OCI-LY1 (cell line): ENCODE measurements at regions not wholly inside any gene's neighbourhood (a gene's known extent, or its start where the extent isn't known, plus 50 kb on each side); places are given as distances from the start of the nearest gene placed in this dataset.

ENCODE experiments used
- H2AFZ ChIP-seq: fragments of 200-600 bp; sonication (generic), shearing (Covaris generic); 2 replicates; pipeline ENCODE4 v1.6.0; 2014; ENCODE audit warnings: antibody characterized with exemption, mild to moderate bottlenecking, low read length
- H3F3A ChIP-seq: fragments of 200-600 bp; sonication (generic), shearing (Covaris generic); 2 replicates; pipeline ENCODE4 v1.6.0; 2014; ENCODE audit warnings: mild to moderate bottlenecking, antibody characterized with exemption, low read length, moderate library complexity; ENCODE audit not compliant: insufficient read depth
- H3K27ac ChIP-seq: fragments of 200-600 bp; sonication (generic); 2 replicates; pipeline ENCODE4 v1.5.1; 2014; ENCODE audit warnings: low read length, mixed run types, mild to moderate bottlenecking, low read depth; ENCODE audit not compliant: poor library complexity, severe bottlenecking
- H3K27me3 ChIP-seq: fragments of 200-600 bp; sonication (generic); 2 replicates; pipeline ENCODE4 v1.6.0; 2014; ENCODE audit warnings: antibody characterized with exemption, mild to moderate bottlenecking, low read length, moderate library complexity; ENCODE audit not compliant: insufficient read depth
- H3K36me3 ChIP-seq: fragments of 200-600 bp; sonication (generic); 2 replicates; pipeline ENCODE4 v1.6.1; 2014; ENCODE audit warnings: mild to moderate bottlenecking, antibody characterized with exemption, low read length, moderate library complexity, mixed read lengths; ENCODE audit not compliant: insufficient read depth
- H3K4me1 ChIP-seq: fragments of 200-600 bp; sonication (generic); 2 replicates; pipeline ENCODE4 v1.5.1; 2014; ENCODE audit warnings: mild to moderate bottlenecking, low read length, moderate library complexity; ENCODE audit not compliant: insufficient read depth, severe bottlenecking
- H3K4me2 ChIP-seq: fragments of 200-600 bp; sonication (generic), shearing (Covaris generic); 2 replicates; pipeline ENCODE4 v1.6.1; 2014; ENCODE audit warnings: low read length
- H3K4me3 ChIP-seq: fragments of 200-600 bp; sonication (generic); 2 replicates; pipeline ENCODE4 v1.5.1; 2014; ENCODE audit warnings: low read length, low read depth, mild to moderate bottlenecking, mixed read lengths; ENCODE audit not compliant: poor library complexity, severe bottlenecking
- H3K79me2 ChIP-seq: fragments of 200-600 bp; shearing (Covaris generic); 2 replicates; pipeline ENCODE4 v1.6.1; 2016; ENCODE audit warnings: mixed run types, low read length, mixed read lengths; ENCODE audit not compliant: insufficient read depth
- H3K9ac ChIP-seq: fragments of 200-600 bp; sonication (generic), shearing (Covaris generic); 2 replicates; pipeline ENCODE4 v1.6.1; 2014; ENCODE audit warnings: mild to moderate bottlenecking, low read length, mixed read lengths
- H3K9me2 ChIP-seq: fragments of 200-600 bp; sonication (generic), shearing (Covaris generic); 2 replicates; pipeline ENCODE4 v1.6.1; 2014; ENCODE audit warnings: low read depth, mild to moderate bottlenecking, low read length, mixed read lengths
- H3K9me3 ChIP-seq: fragments of 200-600 bp; shearing (Covaris generic); 2 replicates; pipeline ENCODE4 v1.6.1; 2014; ENCODE audit warnings: low read length, mixed read lengths
- H4K20me1 ChIP-seq: fragments of 200-600 bp; sonication (generic), shearing (Covaris generic); 2 replicates; pipeline ENCODE4 v1.6.0; 2016; ENCODE audit warnings: mild to moderate bottlenecking, low read length; ENCODE audit not compliant: insufficient read depth
- EZH2 ChIP-seq: fragments of 200-600 bp; sonication (generic), shearing (Covaris generic); IDR thresholded peaks from 2 replicates; pipeline ENCODE4 v1.8.0; 2017; ENCODE audit warnings: borderline replicate concordance, mixed run types, mild to moderate bottlenecking, antibody characterized with exemption, low read length, moderate library complexity, mixed read lengths
- TF ChIP-seq, protein P1 (sequence below): fragments of 200-600 bp; sonication (generic), shearing (Covaris generic); IDR thresholded peaks from 2 replicates; pipeline ENCODE4 v1.5.1; 2017; ENCODE audit warnings: mild to moderate bottlenecking, antibody characterized with exemption, low read length, moderate library complexity, mixed read lengths

GRCh38 chr3:177674186-177674585 lies 476.9 kb upstream of the TBL1XR1 start:
- H2AFZ ChIP-seq: no peak overlapping the region
- no peak overlapping the region for H3K4me3 ChIP-seq
- no peaks in the 10 kb centered on the region for H3K27me3 ChIP-seq
- H4K20me1 ChIP-seq: no peaks in the 10 kb centered on the region
- H3K4me1 ChIP-seq: no peaks in the 10 kb centered on the region
- no peak overlapping the region for H3K4me2 ChIP-seq
- no peaks in the 10 kb centered on the region for H3K79me2 ChIP-seq
- H3K27ac ChIP-seq: no peak overlapping the region
- TF ChIP-seq, protein P1, sequence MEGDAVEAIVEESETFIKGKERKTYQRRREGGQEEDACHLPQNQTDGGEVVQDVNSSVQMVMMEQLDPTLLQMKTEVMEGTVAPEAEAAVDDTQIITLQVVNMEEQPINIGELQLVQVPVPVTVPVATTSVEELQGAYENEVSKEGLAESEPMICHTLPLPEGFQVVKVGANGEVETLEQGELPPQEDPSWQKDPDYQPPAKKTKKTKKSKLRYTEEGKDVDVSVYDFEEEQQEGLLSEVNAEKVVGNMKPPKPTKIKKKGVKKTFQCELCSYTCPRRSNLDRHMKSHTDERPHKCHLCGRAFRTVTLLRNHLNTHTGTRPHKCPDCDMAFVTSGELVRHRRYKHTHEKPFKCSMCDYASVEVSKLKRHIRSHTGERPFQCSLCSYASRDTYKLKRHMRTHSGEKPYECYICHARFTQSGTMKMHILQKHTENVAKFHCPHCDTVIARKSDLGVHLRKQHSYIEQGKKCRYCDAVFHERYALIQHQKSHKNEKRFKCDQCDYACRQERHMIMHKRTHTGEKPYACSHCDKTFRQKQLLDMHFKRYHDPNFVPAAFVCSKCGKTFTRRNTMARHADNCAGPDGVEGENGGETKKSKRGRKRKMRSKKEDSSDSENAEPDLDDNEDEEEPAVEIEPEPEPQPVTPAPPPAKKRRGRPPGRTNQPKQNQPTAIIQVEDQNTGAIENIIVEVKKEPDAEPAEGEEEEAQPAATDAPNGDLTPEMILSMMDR: no peak
- no peak for TF ChIP-seq EZH2
- no peaks in the 10 kb centered on the region for H3K36me3 ChIP-seq
- no peaks in the 10 kb centered on the region for H3F3A ChIP-seq
- H3K9ac ChIP-seq: no peak overlapping the region
- no peaks in the 10 kb centered on the region for H3K9me3 ChIP-seq
- no peaks in the 10 kb centered on the region for H3K9me2 ChIP-seq

DNA sequence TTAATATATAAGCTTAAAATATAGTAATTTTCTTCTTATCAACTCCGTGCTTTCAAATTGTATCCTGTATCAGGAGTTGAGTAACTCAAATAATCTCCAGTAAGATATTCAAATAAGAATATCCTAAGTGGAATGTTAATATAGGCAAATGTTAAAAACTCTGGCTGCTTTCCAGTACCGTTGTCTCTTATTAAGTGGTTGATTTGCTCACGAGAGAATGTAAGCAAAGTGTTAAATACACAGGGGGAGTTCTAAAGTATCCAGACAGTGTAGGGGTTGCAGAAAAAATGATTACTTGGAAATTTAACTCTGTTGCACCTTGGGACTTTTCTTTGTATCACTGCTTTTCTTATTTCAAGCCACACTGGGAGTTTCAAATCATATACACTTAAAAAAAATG lies 478.9 kb upstream of the TBL1XR1 start:
- no peaks in the 10 kb centered on the region for H3K9me3 ChIP-seq
- H2AFZ ChIP-seq: no peak overlapping the region
- no peaks in the 10 kb centered on the region for H3K79me2 ChIP-seq
- H3K27me3 ChIP-seq: no peaks in the 10 kb centered on the region; the same call in 1 of the 2 replicates
- no peaks in the 10 kb centered on the region for H3K36me3 ChIP-seq
- H4K20me1 ChIP-seq: no peaks in the 10 kb centered on the region
- no peaks in the 10 kb centered on the region for H3K4me1 ChIP-seq
- H3K9ac ChIP-seq: no peak overlapping the region
- H3K9me2 ChIP-seq: no peaks in the 10 kb centered on the region
- H3F3A ChIP-seq: no peaks in the 10 kb centered on the region
- TF ChIP-seq EZH2: no peak
- TF ChIP-seq, protein P1: no peak
- no peak overlapping the region for H3K4me2 ChIP-seq
- H3K4me3 ChIP-seq: no peak overlapping the region
- H3K27ac ChIP-seq: no peak overlapping the region

GRCh38 chr3:177676947-177677587 lies 479.8 kb upstream of the TBL1XR1 start:
- no peaks in the 10 kb centered on the region for H3K9me3 ChIP-seq
- H4K20me1 ChIP-seq: no peaks in the 10 kb centered on the region
- no peak overlapping the region for H3K27ac ChIP-seq
- H3K36me3 ChIP-seq: no peaks in the 10 kb centered on the region
- no peaks in the 10 kb centered on the region for H3K79me2 ChIP-seq
- TF ChIP-seq EZH2: no peak
- TF ChIP-seq, protein P1: no peak
- no peaks in the 10 kb centered on the region for H3F3A ChIP-seq
- H3K27me3 ChIP-seq: no peaks in the 10 kb centered on the region; the same call in 1 of the 2 replicates
- H2AFZ ChIP-seq: no peak overlapping the region
- no peaks in the 10 kb centered on the region for H3K9me2 ChIP-seq
- no peaks in the 10 kb centered on the region for H3K4me1 ChIP-seq
- no peak overlapping the region for H3K9ac ChIP-seq
- H3K4me2 ChIP-seq: no peak overlapping the region
- no peak overlapping the region for H3K4me3 ChIP-seq
